ENCODE measurements at regions not wholly inside any gene's neighbourhood (a gene's known extent, or its start where the extent isn't known, plus 50 kb on each side); places are given as distances from the start of the nearest gene placed in this dataset.

GRCh38 chr14:62158779-62159178, 396.6 kb downstream of the SNAPC1 start:
- TF ChIP-seq CTCF (IDR thresholded peaks at IDR 0.05) (no peak), ZFX (IDR thresholded peaks at IDR 0.05; ENCODE audit: borderline replicate concordance) (no peak)

Measured in 22Rv1 (cell line).